ENCODE measurements at regions not wholly inside any gene's neighbourhood (a gene's known extent, or its start where the extent isn't known, plus 50 kb on each side); places are given as distances from the start of the nearest gene placed in this dataset.

- TF ChIP-seq CTCF (conservative IDR thresholded peaks at IDR 0.05; ENCODE audit: low read depth, low read length) (no peak), EZH2 (IDR thresholded peaks at IDR 0.05; ENCODE audit: low read length, unreplicated experiment) (no peak)
These were observed 152.5 kb upstream of the ECI2 start for GRCh38 chr6:4287811-4288244.
